HepG2 (cell line): ENCODE measurements at regions not wholly inside any gene's neighbourhood (a gene's known extent, or its start where the extent isn't known, plus 50 kb on each side); places are given as distances from the start of the nearest gene placed in this dataset.

Source experiments
- GABPB1 ChIP-seq: IDR thresholded peaks from 2 replicates; pipeline ENCODE4 v1.6.1; 2016; ENCODE audit warnings: mild to moderate bottlenecking, missing genetic modification reagents, moderate library complexity, missing compliant biosample characterization
- ZBTB7B ChIP-seq: sonication (generic); formaldehyde crosslinking; IDR thresholded peaks from 2 replicates; pipeline ENCODE4 v1.4.0; 2020; ENCODE audit warnings: missing genetic modification reagents
- TF ChIP-seq, protein P1 (sequence below): sonication (generic); formaldehyde crosslinking; conservative IDR thresholded peaks from 2 replicates; pipeline ENCODE4 v1.8.0; 2022; ENCODE audit warnings: mild to moderate bottlenecking, moderate library complexity, missing genetic modification reagents
- TF ChIP-seq, protein P2 (sequence below): sonication (generic); formaldehyde crosslinking; IDR thresholded peaks from 2 replicates; pipeline ENCODE4 v1.4.0; 2020; ENCODE audit warnings: mild to moderate bottlenecking, missing genetic modification reagents

DNA sequence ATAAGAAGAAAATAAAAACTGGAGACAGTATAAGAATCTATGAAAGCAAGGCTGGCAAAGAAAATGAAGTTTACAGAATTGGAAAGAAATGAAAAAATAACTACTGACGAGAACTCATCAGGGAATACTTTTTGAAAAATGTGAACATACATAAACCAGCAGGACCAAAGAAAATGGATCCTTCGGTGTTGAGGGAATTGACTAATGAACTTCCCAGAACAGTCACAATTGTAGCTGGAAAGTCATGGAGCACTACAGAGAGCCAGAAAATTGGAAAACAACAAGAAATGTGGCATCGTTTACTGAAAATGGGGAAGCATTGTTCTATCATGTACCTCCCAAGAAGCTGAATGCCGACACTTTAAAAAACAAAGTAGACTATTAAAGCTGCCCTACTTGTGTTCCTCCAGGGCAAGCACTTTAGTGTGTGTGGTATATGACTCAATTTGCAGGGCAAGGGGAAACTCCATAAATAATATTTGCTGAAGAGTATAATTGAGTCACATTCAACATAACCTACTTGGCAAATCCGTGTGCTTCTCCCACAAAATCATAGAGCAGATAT, 1221.6 kb upstream of the NRXN1 start (continued):
- TF ChIP-seq, protein P1, sequence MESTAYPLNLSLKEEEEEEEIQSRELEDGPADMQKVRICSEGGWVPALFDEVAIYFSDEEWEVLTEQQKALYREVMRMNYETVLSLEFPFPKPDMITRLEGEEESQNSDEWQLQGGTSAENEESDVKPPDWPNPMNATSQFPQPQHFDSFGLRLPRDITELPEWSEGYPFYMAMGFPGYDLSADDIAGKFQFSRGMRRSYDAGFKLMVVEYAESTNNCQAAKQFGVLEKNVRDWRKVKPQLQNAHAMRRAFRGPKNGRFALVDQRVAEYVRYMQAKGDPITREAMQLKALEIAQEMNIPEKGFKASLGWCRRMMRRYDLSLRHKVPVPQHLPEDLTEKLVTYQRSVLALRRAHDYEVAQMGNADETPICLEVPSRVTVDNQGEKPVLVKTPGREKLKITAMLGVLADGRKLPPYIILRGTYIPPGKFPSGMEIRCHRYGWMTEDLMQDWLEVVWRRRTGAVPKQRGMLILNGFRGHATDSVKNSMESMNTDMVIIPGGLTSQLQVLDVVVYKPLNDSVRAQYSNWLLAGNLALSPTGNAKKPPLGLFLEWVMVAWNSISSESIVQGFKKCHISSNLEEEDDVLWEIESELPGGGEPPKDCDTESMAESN (CRISPR knock-in tag), result no peak
- TF ChIP-seq, protein P2, sequence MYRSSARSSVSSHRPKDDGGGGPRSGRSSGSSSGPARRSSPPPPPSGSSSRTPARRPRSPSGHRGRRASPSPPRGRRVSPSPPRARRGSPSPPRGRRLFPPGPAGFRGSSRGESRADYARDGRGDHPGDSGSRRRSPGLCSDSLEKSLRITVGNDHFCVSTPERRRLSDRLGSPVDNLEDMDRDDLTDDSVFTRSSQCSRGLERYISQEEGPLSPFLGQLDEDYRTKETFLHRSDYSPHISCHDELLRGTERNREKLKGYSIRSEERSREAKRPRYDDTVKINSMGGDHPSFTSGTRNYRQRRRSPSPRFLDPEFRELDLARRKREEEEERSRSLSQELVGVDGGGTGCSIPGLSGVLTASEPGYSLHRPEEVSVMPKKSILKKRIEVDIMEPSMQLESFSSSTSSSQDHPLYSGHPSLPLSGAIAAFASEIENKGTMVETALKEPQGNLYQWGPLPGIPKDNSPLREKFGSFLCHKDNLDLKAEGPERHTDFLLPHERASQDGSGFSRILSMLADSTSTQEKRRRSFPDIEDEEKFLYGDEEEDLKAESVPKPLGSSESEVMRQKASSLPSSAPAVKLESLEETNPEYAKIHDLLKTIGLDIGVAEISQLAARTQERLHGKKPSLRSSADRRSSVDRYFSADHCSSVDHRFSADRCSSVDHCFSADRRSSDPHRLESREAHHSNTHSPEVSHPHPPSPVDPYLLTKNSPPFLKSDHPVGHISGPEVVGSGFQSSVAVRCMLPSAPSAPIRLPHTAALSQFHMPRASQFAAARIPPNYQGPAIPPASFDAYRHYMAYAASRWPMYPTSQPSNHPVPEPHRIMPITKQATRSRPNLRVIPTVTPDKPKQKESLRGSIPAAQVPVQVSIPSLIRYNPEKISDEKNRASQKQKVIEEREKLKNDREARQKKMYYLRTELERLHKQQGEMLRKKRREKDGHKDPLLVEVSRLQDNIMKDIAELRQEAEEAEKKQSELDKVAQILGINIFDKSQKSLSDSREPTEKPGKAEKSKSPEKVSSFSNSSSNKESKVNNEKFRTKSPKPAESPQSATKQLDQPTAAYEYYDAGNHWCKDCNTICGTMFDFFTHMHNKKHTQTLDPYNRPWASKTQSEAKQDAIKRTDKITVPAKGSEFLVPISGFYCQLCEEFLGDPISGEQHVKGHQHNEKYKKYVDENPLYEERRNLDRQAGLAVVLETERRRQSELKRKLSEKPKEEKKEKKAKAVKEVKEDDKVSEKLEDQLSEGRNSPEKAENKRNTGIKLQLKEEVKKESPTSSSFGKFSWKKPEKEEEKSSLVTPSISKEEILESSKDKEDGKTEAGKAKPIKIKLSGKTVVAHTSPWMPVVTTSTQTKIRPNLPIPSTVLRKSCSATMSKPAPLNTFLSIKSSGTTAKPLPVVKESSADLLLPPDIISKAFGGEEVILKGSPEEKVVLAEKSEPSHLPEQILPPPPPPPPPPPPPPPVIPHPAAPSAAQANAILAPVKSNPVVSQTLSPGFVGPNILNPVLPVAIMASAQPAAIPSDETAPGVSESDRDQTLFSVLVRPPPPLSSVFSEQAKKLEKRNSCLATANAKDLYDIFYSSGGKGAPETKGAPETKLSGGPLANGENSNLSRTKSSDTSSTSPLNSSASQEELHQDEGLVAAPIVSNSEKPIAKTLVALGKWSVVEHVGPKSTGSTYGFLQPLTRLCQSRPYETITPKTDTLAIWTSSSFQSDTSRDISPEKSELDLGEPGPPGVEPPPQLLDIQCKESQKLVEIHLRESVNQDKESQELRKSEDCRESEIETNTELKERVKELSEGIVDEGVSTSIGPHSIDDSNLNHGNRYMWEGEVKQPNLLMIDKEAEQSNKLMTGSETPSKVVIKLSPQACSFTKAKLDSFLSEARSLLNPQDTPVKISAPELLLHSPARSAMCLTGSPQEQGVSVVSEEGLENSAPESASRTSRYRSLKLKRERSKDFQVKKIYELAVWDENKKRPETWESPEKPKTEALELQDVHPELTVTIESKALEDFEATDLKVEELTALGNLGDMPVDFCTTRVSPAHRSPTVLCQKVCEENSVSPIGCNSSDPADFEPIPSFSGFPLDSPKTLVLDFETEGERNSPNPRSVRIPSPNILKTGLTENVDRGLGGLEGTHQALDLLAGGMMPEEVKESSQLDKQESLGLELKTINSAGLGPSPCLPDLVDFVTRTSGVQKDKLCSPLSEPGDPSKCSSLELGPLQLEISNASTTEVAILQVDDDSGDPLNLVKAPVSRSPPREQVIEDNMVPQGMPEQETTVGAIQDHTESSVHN, result no peak
- TF ChIP-seq GABPB1 (CRISPR knock-in tag) (no peak), ZBTB7B (no peak)
- TF ChIP-seq, all 625 proteins: peak for 0
